Gastrocnemius medialis (tissue), 4 donors: ENCODE measurements at regions not wholly inside any gene's neighbourhood (a gene's known extent, or its start where the extent isn't known, plus 50 kb on each side); places are given as distances from the start of the nearest gene placed in this dataset.

ENCODE experiments used
- CTCF ChIP-seq, 5 experiments: fragments of 450-650 bp in 3 of 5; fragments of 200-600 bp in 2 of 5; sonication (generic) in 2 of 5; IDR thresholded peaks in 4 of 5; conservative IDR thresholded peaks in 1 of 5; 1 replicate in 4 of 5; 2 replicates in 1 of 5; pipeline ENCODE4 v1.5.1; 2016 to 2019; ENCODE audit warnings: antibody characterized with exemption in 5 of 5, mild to moderate bottlenecking in 3 of 5, moderate library complexity in 3 of 5
- POLR2A ChIP-seq, 2 donors: fragments of 450-650 bp; IDR thresholded peaks; one replicate each; pipeline ENCODE4 v1.6.1; 2017; ENCODE audit warnings: antibody characterized with exemption in 2 of 2, mild to moderate bottlenecking in 2 of 2, moderate library complexity in 2 of 2

GRCh38 chr5:42015254-42015653 lies 90.2 kb downstream of the FBXO4 start:
- TF ChIP-seq POLR2A (IDR thresholded peaks at IDR 0.05) (no peak), CTCF (IDR thresholded peaks at IDR 0.05 in 4 of 5, conservative IDR thresholded peaks at IDR 0.05 in 1 of 5) (no peak)
